ENCODE measurements at regions not wholly inside any gene's neighbourhood (a gene's known extent, or its start where the extent isn't known, plus 50 kb on each side); places are given as distances from the start of the nearest gene placed in this dataset.

- no peaks in the 10 kb centered on the region for H3K36me3 ChIP-seq
- H3K4me1 ChIP-seq (ENCODE audit: control insufficient read depth in 1 of 2, insufficient read depth in 1 of 2, low read depth in 1 of 2, low read length in 1 of 2), result no peaks in the 10 kb centered on the region
- H3K9me3 ChIP-seq, result no peaks in the 10 kb centered on the region
- no peak overlapping the region for H3K27ac ChIP-seq
- no peaks in the 10 kb centered on the region for H3K27me3 ChIP-seq
- H3K4me3 ChIP-seq (ENCODE audit: low read depth in 1 of 2, low read length in 1 of 2), result no peak overlapping the region
- TF ChIP-seq CTCF (IDR thresholded peaks at IDR 0.05), result no peak
Measured at GRCh38 chr2:120844070-120844738, 108.5 kb downstream of the GLI2 start.

- no peaks in the 10 kb centered on the region for H3K27me3 ChIP-seq
- H3K36me3 ChIP-seq, result no peaks in the 10 kb centered on the region
- H3K4me3 ChIP-seq (ENCODE audit: low read depth in 1 of 2, low read length in 1 of 2), result no peak overlapping the region
- no peaks in the 10 kb centered on the region for H3K4me1 ChIP-seq (ENCODE audit: control insufficient read depth in 1 of 2, insufficient read depth in 1 of 2, low read depth in 1 of 2, low read length in 1 of 2)
- no peak for TF ChIP-seq CTCF (IDR thresholded peaks at IDR 0.05)
- no peaks in the 10 kb centered on the region for H3K9me3 ChIP-seq
- H3K27ac ChIP-seq, result no peak overlapping the region
Measured at GRCh38 chr2:120845277-120845676, 109.6 kb downstream of the GLI2 start.

- no peak for TF ChIP-seq CTCF (IDR thresholded peaks at IDR 0.05)
- no peak overlapping the region for H3K27ac ChIP-seq
- H3K27me3 ChIP-seq, result no peaks in the 10 kb centered on the region
- no peak overlapping the region for H3K4me3 ChIP-seq (ENCODE audit: low read depth in 1 of 2, low read length in 1 of 2)
- no peaks in the 10 kb centered on the region for H3K4me1 ChIP-seq (ENCODE audit: control insufficient read depth in 1 of 2, insufficient read depth in 1 of 2, low read depth in 1 of 2, low read length in 1 of 2)
- no peaks in the 10 kb centered on the region for H3K9me3 ChIP-seq
- no peaks in the 10 kb centered on the region for H3K36me3 ChIP-seq
Measured at GRCh38 chr2:120846406-120847095, 110.9 kb downstream of the GLI2 start.

- Histone ChIP-seq H3K4me1 (ENCODE audit: control insufficient read depth in 1 of 2, insufficient read depth in 1 of 2, low read depth in 1 of 2, low read length in 1 of 2) (no peaks in the 10 kb centered on the region), H3K27ac (no peak overlapping the region), H3K9me3 (no peaks in the 10 kb centered on the region), H3K27me3 (no peaks in the 10 kb centered on the region), H3K4me3 (ENCODE audit: low read depth in 1 of 2, low read length in 1 of 2) (no peak overlapping the region), H3K36me3 (no peaks in the 10 kb centered on the region)
- no peak for TF ChIP-seq CTCF (IDR thresholded peaks at IDR 0.05)
Measured at GRCh38 chr2:120847700-120848321, 112.1 kb downstream of the GLI2 start.

- Histone ChIP-seq H3K27ac (no peak overlapping the region), H3K4me3 (ENCODE audit: low read depth in 1 of 2, low read length in 1 of 2) (no peak overlapping the region), H3K4me1 (ENCODE audit: control insufficient read depth in 1 of 2, insufficient read depth in 1 of 2, low read depth in 1 of 2, low read length in 1 of 2) (no peaks in the 10 kb centered on the region), H3K27me3 (no peaks in the 10 kb centered on the region), H3K9me3 (no peaks in the 10 kb centered on the region), H3K36me3 (no peaks in the 10 kb centered on the region)
- no peak for TF ChIP-seq CTCF (IDR thresholded peaks at IDR 0.05)
Measured at GRCh38 chr2:120849278-120849677, 113.6 kb downstream of the GLI2 start.
